ENCODE measurements at regions not wholly inside any gene's neighbourhood (a gene's known extent, or its start where the extent isn't known, plus 50 kb on each side); places are given as distances from the start of the nearest gene placed in this dataset.

- H3K36me3 ChIP-seq: no peaks in the 10 kb centered on the region
- no peak for DNase-seq
- peak; percentile 88 to 97 (median 94) for ATAC-seq
- intact Hi-C loops (cut with DNase I): no loop called here
- no peak overlapping the region for H3K4me3 ChIP-seq
- peaks cover 0 to 13% (median 2%) of the 10 kb centered on the region in 4 donors for H3K4me1 ChIP-seq
- H3K9me3 ChIP-seq: no peaks in the 10 kb centered on the region
- 21% methylated on average over 5 of the region's 5 CpGs for WGBS (ENCODE audit: insufficient coverage, low coverage, low lambda C conversion rate, missing lambda C conversion rate)
- H3K27ac ChIP-seq: peak overlapping the region; percentile 22 to 89 (median 69)
- TF ChIP-seq, protein P1, sequence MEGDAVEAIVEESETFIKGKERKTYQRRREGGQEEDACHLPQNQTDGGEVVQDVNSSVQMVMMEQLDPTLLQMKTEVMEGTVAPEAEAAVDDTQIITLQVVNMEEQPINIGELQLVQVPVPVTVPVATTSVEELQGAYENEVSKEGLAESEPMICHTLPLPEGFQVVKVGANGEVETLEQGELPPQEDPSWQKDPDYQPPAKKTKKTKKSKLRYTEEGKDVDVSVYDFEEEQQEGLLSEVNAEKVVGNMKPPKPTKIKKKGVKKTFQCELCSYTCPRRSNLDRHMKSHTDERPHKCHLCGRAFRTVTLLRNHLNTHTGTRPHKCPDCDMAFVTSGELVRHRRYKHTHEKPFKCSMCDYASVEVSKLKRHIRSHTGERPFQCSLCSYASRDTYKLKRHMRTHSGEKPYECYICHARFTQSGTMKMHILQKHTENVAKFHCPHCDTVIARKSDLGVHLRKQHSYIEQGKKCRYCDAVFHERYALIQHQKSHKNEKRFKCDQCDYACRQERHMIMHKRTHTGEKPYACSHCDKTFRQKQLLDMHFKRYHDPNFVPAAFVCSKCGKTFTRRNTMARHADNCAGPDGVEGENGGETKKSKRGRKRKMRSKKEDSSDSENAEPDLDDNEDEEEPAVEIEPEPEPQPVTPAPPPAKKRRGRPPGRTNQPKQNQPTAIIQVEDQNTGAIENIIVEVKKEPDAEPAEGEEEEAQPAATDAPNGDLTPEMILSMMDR (IDR thresholded peaks at IDR 0.05): no peak
- no peak for TF ChIP-seq POLR2A (IDR thresholded peaks at IDR 0.05)
- H3K27me3 ChIP-seq: no peaks in the 10 kb centered on the region
Observed at GRCh38 chr5:92353107-92354030, 970.3 kb upstream of the ARRDC3 start.

- no peak overlapping the region for H3K27ac ChIP-seq
- no peaks in the 10 kb centered on the region for H3K27me3 ChIP-seq
- WGBS (ENCODE audit: insufficient coverage, low coverage, low lambda C conversion rate, missing lambda C conversion rate): 52% methylated on average over 2 of the region's 2 CpGs
- H3K4me3 ChIP-seq: no peak overlapping the region
- DNase-seq: no peak
- no peak for TF ChIP-seq POLR2A (IDR thresholded peaks at IDR 0.05)
- TF ChIP-seq, protein P1 (IDR thresholded peaks at IDR 0.05): no peak
- no peaks in the 10 kb centered on the region for H3K9me3 ChIP-seq
- no peak for ATAC-seq
- no peaks in the 10 kb centered on the region for H3K4me1 ChIP-seq
- H3K36me3 ChIP-seq: no peaks in the 10 kb centered on the region
- intact Hi-C loops (cut with DNase I): no loop called here
Observed at GRCh38 chr5:92337772-92338234, 954.7 kb upstream of the ARRDC3 start.

- ATAC-seq (no peak), DNase-seq (no peak)
- Histone ChIP-seq H3K27me3 (no peaks in the 10 kb centered on the region), H3K9me3 (no peaks in the 10 kb centered on the region), H3K4me3 (no peak overlapping the region), H3K27ac (no peak overlapping the region), H3K36me3 (no peaks in the 10 kb centered on the region), H3K4me1 (no peaks in the 10 kb centered on the region)
- intact Hi-C loops (cut with DNase I): no loop called here
- WGBS (ENCODE audit: insufficient coverage, low coverage, low lambda C conversion rate, missing lambda C conversion rate): 42% methylated on average over 2 of the region's 2 CpGs
- TF ChIP-seq POLR2A (IDR thresholded peaks at IDR 0.05): no peak
- TF ChIP-seq, protein P1 (IDR thresholded peaks at IDR 0.05): no peak
Observed at GRCh38 chr5:92332039-92332438, 948.9 kb upstream of the ARRDC3 start.

DNA sequence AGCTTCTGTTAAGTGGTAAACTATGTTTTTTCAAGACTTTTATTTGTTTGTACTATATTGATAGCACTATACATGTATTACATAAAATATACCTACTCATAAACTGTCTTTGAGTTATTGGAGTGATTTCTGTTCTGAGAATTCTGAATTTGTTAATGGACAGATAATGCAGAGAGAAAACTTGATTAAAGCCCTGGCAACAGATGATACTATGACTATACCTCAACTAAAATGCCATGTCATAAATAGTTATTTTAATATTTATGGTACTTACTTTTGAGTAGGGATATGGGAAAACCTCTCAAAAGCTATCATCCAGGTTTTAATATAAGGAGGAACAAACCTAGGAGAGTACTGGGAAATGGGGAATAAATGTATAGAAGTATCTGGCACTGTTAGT lies 947.2 kb upstream of the ARRDC3 start:
- H3K9me3 ChIP-seq: no peaks in the 10 kb centered on the region
- ATAC-seq (no peak), DNase-seq (no peak)
- H3K4me1 ChIP-seq: no peaks in the 10 kb centered on the region
- intact Hi-C loops (cut with DNase I): no loop called here
- TF ChIP-seq POLR2A (IDR thresholded peaks at IDR 0.05): no peak
- TF ChIP-seq, protein P1 (IDR thresholded peaks at IDR 0.05): no peak
- H3K36me3 ChIP-seq: no peaks in the 10 kb centered on the region
- H3K27me3 ChIP-seq: no peaks in the 10 kb centered on the region
- H3K4me3 ChIP-seq: no peak overlapping the region
- H3K27ac ChIP-seq: no peak overlapping the region
